HepG2 (cell line): ENCODE measurements at regions not wholly inside any gene's neighbourhood (a gene's known extent, or its start where the extent isn't known, plus 50 kb on each side); places are given as distances from the start of the nearest gene placed in this dataset.

ENCODE experiments used
- ATAC-seq: fragments of 200-7000 bp; cut with Tn5 transposase; 3 replicates; pipeline ENCODE4 v1.9.1; 2020; ENCODE audit warnings: mild to moderate bottlenecking, moderate library complexity
- BruUV-seq: library from RNA; stranded (reverse); fragments of 400-500 nt; replicated peaks from 2 replicates; lab custom pipeline; 2021; lab: Mats Ljungman, UMichigan
- CTCF ChIA-PET: fragments of 300-600 bp; formaldehyde crosslinking; extraction: SDS; loops from one replicate; lab custom pipeline; 2021; ENCODE audit warnings: low total read pairs, inconsistent platforms, low intra/inter-chr PET ratio; lab: Yijun Ruan, JAX
- POLR2A ChIA-PET: fragments of 350-600 bp; sonication (Branson Sonifier 250); formaldehyde crosslinking; loops from one replicate; lab custom pipeline; 2020; ENCODE audit warnings: antibody characterized with exemption, inconsistent platforms; lab: Yijun Ruan, JAX
- DNase-seq: peaks from one replicate; pipeline ENCODE4 v3.0.0-alpha.2; 2015; ENCODE audit warnings: low spot score
- FAIRE-seq: peaks from 3 replicates; lab custom pipeline; 2011; peaks lifted over from hg19 to GRCh38; lab: Jason Lieb, UNC
- H2AFZ ChIP-seq: one replicate; pipeline ENCODE4 v1.6.1; 2011; ENCODE audit warnings: low read length, inconsistent platforms
- H3K27ac ChIP-seq: fragments of 300-600 bp; 3 replicates; pipeline ENCODE4 v1.8.0; 2011; ENCODE audit warnings: mixed run types, mild to moderate bottlenecking, mixed read lengths, low read length, inconsistent platforms; ENCODE audit not compliant: insufficient read depth; ENCODE audit errors: extremely low read length
- H3K27me3 ChIP-seq, 2 experiments: fragments of 200-600 bp in 1 of 2; 2 replicates in 1 of 2; 3 replicates in 1 of 2; pipeline versions ENCODE4 v1.6.0 to v1.8.0; 2011; ENCODE audit warnings: low read length in 2 of 2, mild to moderate bottlenecking in 2 of 2, moderate library complexity in 2 of 2, inconsistent platforms in 1 of 2; ENCODE audit not compliant: insufficient read depth in 2 of 2, control insufficient read depth in 1 of 2
- H3K36me3 ChIP-seq, 2 experiments: fragments of 200-600 bp in 1 of 2; replicated peaks in 1 of 2; 2 replicates in 1 of 2; 3 replicates in 1 of 2; pipeline versions ENCODE4 v1.5.1 to v1.8.0; 2011; ENCODE audit warnings: low read length in 2 of 2, inconsistent platforms in 1 of 2; ENCODE audit not compliant: insufficient read depth in 2 of 2, control insufficient read depth in 1 of 2
- H3K4me1 ChIP-seq: 2 replicates; pipeline ENCODE4 v1.5.1; 2012; ENCODE audit warnings: low read length, inconsistent platforms; ENCODE audit not compliant: insufficient read depth
- H3K4me2 ChIP-seq: 2 replicates; pipeline ENCODE4 v1.6.0; 2011; ENCODE audit warnings: low read depth, low read length, inconsistent platforms
- H3K4me3 ChIP-seq, 3 experiments: fragments of 200-600 bp in 1 of 3; sonication (generic), shearing (Covaris generic) in 1 of 3; replicated peaks in 1 of 3; 2 replicates each; pipeline ENCODE4 v1.5.1; 2011 to 2016; ENCODE audit warnings: low read length in 3 of 3, inconsistent platforms in 2 of 3, low read depth in 2 of 3, mild to moderate bottlenecking in 2 of 3, control low read depth in 1 of 3, mixed read lengths in 1 of 3; ENCODE audit not compliant: insufficient read depth in 1 of 3
- H3K79me2 ChIP-seq: one replicate; pipeline ENCODE4 v1.6.1; 2011; ENCODE audit warnings: low read length, inconsistent platforms; ENCODE audit not compliant: insufficient read depth
- H3K9ac ChIP-seq: 2 replicates; pipeline ENCODE4 v1.6.0; 2011; ENCODE audit warnings: mild to moderate bottlenecking, low read depth, low read length, inconsistent platforms; ENCODE audit not compliant: insufficient read depth
- H3K9me3 ChIP-seq: 2 replicates; pipeline ENCODE4 v1.5.1; 2012; ENCODE audit warnings: mild to moderate bottlenecking, low read length
- H4K20me1 ChIP-seq: 2 replicates; pipeline ENCODE4 v1.6.0; 2011; ENCODE audit warnings: inconsistent platforms, mild to moderate bottlenecking, low read length, moderate library complexity; ENCODE audit not compliant: insufficient read depth
- E2F2 ChIP-seq: sonication (generic); formaldehyde crosslinking; IDR thresholded peaks from 2 replicates; pipeline ENCODE4 v1.4.0; 2020; ENCODE audit warnings: missing genetic modification reagents, borderline replicate concordance
- ELF1 ChIP-seq: sonication (generic); formaldehyde crosslinking; IDR thresholded peaks from 2 replicates; pipeline ENCODE4 v1.4.0; 2020; ENCODE audit warnings: missing genetic modification reagents
- FOXJ3 ChIP-seq: sonication (generic); formaldehyde crosslinking; IDR thresholded peaks from 2 replicates; pipeline ENCODE4 v1.4.0; 2020; ENCODE audit warnings: missing genetic modification reagents, mild to moderate bottlenecking, borderline replicate concordance
- GABPB1 ChIP-seq: IDR thresholded peaks from 2 replicates; pipeline ENCODE4 v1.6.1; 2016; ENCODE audit warnings: mild to moderate bottlenecking, missing genetic modification reagents, moderate library complexity, missing compliant biosample characterization
- HIC2 ChIP-seq: sonication (generic); formaldehyde crosslinking; IDR thresholded peaks from 2 replicates; pipeline ENCODE4 v1.9.0; 2022; ENCODE audit warnings: low read depth, missing genetic modification reagents
- KDM1A ChIP-seq: IDR thresholded peaks from 2 replicates; pipeline ENCODE4 v1.6.1; 2016; ENCODE audit warnings: missing compliant biosample characterization
- MZF1 ChIP-seq: sonication (generic); formaldehyde crosslinking; IDR thresholded peaks from 2 replicates; pipeline ENCODE4 v1.8.1; 2023; ENCODE audit warnings: mild to moderate bottlenecking, missing genetic modification reagents, borderline replicate concordance
- PHF8 ChIP-seq: sonication (generic); formaldehyde crosslinking; IDR thresholded peaks from 2 replicates; pipeline ENCODE4 v1.5.0; 2020; ENCODE audit warnings: missing genetic modification reagents
- RBM39 ChIP-seq: fragments of 200-400 bp; formaldehyde crosslinking; IDR thresholded peaks from one replicate; pipeline ENCODE4 v1.6.1; 2018; ENCODE audit warnings: antibody characterized with exemption, mild to moderate bottlenecking, low read depth, low read length; ENCODE audit not compliant: poor library complexity, severe bottlenecking
- UBTF ChIP-seq: sonication (generic); formaldehyde crosslinking; IDR thresholded peaks from 2 replicates; pipeline ENCODE4 v1.4.0; 2020; ENCODE audit warnings: mild to moderate bottlenecking, missing genetic modification reagents
- ZMYM4 ChIP-seq: sonication (generic); formaldehyde crosslinking; IDR thresholded peaks from 2 replicates; pipeline ENCODE4 v1.8.1; 2023; ENCODE audit warnings: mild to moderate bottlenecking, missing genetic modification reagents
- ZNF256 ChIP-seq: sonication (generic); formaldehyde crosslinking; conservative IDR thresholded peaks from 2 replicates; pipeline ENCODE4 v1.4.0; 2020; ENCODE audit warnings: missing genetic modification reagents
- ZNF710 ChIP-seq: sonication (generic); formaldehyde crosslinking; IDR thresholded peaks from 2 replicates; pipeline ENCODE4 v1.5.0; 2020; ENCODE audit warnings: mild to moderate bottlenecking, missing genetic modification reagents, borderline replicate concordance
- ZUFSP ChIP-seq: sonication (generic); formaldehyde crosslinking; IDR thresholded peaks from 2 replicates; pipeline ENCODE4 v1.9.0; 2021; ENCODE audit warnings: missing genetic modification reagents, mild to moderate bottlenecking, borderline replicate concordance
- WGBS: methylation state at CpG from one replicate; pipeline ENCODE4 v1.1.6; 2017; ENCODE audit warnings: low lambda C conversion rate; 5-methylcytosine and 5-hydroxymethylcytosine counted together
- in situ Hi-C: cut with HindIII; loops from 2 replicates; pipeline ENCODE4 v1.10.0; 2017; ENCODE audit warnings: low pct_unique_long_range_greater_than_20kb; ENCODE audit not compliant: extremely low pct_ligation_motif_present
- intact Hi-C: fragments of 100-400 bp; cut with micrococcal nuclease; formaldehyde crosslinking; loops from one replicate; pipeline ENCODE4 v1.10.0; 2022; ENCODE audit not compliant: unreplicated experiment

GRCh38 chr7:49125246-49125645 lies 200.9 kb downstream of the CDC14C start:
- no TSS peak for BruUV-seq

More at GRCh38 chr7:49125246-49125645, 200.9 kb downstream of the CDC14C start:
- 6% methylated on average over 3 of the region's 3 CpGs for WGBS
- Histone ChIP-seq H2AFZ (no peak overlapping the region), H3K4me1 (no peaks in the 10 kb centered on the region), H3K27ac (no peak overlapping the region), H4K20me1 (no peaks in the 10 kb centered on the region), H3K9ac (no peak overlapping the region), H3K36me3 (no peaks in the 10 kb centered on the region), H3K79me2 (no peaks in the 10 kb centered on the region), H3K4me2 (no peak overlapping the region), H3K4me3 (no peak overlapping the region), H3K9me3 (peaks cover 23% of the 10 kb centered on the region), H3K27me3 (no peaks in the 10 kb centered on the region)
- ATAC-seq (no peak), FAIRE-seq (no peak), DNase-seq (no peak)
- in situ Hi-C loops, result no loop called here
- ChIA-PET POLR2A (no interaction called here), CTCF (no interaction called here)
- TF ChIP-seq E2F2 (CRISPR knock-in tag), result no peak
- TF ChIP-seq GABPB1 (CRISPR knock-in tag), result no peak
- no peak for TF ChIP-seq HIC2 (CRISPR knock-in tag)
- TF ChIP-seq UBTF (CRISPR knock-in tag), result no peak
- no peak for TF ChIP-seq KDM1A
- TF ChIP-seq ZNF256 (CRISPR knock-in tag), result no peak
- no peak for TF ChIP-seq FOXJ3
- no peak for TF ChIP-seq RBM39
- TF ChIP-seq MZF1 (CRISPR knock-in tag), result no peak
- TF ChIP-seq ZUFSP (CRISPR knock-in tag), result no peak
- TF ChIP-seq ZMYM4 (CRISPR knock-in tag), result no peak
- no peak for TF ChIP-seq ELF1 (CRISPR knock-in tag)
- TF ChIP-seq ZNF710, result no peak
- no peak for TF ChIP-seq PHF8 (CRISPR knock-in tag)
- intact Hi-C loops, result no loop called here
